Retina (tissue), 1 donor: ENCODE measurements at regions not wholly inside any gene's neighbourhood (a gene's known extent, or its start where the extent isn't known, plus 50 kb on each side); places are given as distances from the start of the nearest gene placed in this dataset.
A peak's percentile ranks its signal among the peaks of the same experiment; 100 is the strongest.

ENCODE experiments used
- DNase-seq: peaks from one replicate; pipeline ENCODE4 v3.0.0-alpha.2; 2016

DNA sequence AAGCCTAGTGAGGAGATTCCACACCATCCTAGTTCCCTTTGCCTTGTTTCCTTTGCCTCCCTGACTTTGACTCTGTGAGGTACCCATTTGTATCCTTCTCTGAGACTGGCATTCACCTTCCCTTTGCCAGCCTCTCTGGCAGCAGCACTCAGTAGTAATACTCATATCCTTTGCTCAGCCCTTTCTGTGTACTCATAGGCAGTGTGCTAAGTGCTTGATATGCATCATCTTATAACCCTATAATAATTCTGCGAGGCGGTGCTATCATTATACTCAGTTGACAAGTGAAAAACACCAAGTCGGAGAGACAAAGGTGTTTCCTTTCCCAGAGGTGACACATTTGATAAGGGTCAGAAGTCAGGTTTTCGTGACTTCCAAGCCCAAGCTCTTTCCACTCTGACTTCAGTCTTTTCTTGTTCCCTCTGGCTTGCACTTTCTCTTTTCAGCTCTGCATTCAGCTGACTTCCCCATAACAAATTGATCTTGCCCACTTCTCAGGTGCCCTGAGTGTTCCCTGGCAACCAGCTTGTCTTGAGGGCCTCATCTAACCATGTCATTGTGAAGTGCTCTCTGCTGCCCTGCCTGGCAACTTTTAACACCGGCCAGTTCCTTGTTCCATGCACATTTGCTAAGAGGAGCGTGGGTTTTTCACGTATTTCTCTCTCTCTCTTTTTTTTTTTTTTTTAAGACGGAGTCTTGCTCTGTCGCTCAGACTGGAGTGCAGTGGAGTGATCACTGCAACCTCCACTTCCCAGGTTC lies 94.5 kb upstream of the UPP2 start:
- no peak for DNase-seq

DNA sequence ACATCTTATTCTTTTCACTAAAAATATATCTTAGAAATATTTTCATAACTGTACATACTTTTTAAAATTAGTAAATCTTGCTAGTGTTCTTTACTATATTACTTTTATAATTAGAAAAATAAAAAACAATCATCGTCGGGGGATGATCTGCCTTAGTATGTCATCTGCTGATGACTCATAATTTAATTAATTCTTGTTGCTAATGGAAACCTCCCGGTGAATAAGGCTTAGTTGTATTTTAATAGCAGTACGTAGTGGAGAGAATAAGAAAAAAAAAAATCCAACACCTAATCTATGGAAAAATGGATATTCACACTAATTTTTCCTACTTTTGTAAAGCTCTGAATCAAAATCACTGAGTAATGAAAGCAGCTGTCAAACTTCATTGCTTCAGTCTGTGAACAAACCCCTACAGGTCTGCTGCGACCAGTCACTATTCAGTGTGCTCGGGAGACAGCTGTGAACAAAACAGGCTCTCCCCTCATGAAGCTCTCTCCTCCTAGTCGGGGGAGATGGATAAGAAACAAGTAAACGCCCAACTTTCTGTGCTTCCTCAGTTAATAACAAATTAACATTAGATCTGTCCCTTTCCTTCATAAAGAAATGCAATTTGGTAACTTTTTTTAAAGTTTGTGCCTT lies 97.4 kb upstream of the UPP2 start:
- peak; percentile 38 for DNase-seq

DNA sequence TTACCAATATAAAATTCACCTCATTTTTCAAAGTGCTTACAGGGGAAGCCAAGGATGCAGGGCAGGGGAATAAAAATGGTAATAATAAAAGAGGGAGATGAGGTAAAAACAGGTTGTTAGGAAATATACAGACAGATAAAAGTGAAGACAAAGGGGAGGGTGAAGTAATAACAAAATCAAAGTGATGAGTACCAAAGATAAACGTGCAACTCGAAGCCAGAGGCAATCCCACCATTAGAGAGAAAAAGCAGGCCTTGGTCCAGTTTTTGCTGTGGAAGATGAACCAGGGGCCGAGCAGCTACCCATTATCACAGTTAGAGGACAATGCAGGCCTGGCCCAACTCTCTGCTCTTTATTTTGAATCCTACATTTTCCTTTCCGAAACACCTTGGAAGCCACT lies 99.6 kb upstream of the UPP2 start:
- DNase-seq, result no peak

DNA sequence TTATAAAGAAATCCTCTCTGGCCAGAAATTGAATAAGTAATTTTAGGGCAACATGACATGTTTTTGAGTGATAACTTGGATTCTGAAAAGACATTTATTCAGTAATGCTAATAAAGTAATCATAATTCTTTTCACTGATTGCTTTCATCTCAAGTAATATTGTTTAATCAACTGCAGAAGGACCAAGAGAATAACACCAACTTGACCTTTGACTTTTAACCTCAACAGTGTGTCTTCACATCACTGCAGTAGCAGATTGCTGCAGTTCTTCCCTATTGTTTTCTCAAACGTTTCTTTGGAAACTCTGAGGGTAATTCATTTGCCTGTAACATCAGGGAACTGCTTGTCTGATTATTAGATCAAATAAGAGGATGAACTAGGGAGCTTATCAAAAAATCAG lies 104.9 kb upstream of the UPP2 start:
- DNase-seq, result no peak

DNA sequence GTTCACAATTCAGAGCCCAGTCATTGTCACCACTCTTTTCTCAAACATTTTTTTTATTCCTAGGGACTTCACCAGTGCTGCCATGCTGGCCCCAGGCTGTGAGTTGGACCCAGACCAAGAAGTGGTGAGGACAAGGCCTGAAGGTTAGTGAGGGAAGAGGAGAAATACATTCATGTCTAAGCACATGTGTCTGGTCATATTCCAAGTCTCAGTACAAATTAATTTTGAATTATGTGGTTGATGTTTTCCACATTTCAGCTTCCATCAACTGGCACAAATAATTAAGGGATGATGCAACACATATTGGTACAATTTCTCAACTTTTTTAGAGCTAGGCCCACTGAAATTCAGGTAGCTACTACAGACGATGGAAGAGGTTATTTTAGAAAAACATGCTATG lies 106.6 kb upstream of the UPP2 start:
- DNase-seq, result no peak

DNA sequence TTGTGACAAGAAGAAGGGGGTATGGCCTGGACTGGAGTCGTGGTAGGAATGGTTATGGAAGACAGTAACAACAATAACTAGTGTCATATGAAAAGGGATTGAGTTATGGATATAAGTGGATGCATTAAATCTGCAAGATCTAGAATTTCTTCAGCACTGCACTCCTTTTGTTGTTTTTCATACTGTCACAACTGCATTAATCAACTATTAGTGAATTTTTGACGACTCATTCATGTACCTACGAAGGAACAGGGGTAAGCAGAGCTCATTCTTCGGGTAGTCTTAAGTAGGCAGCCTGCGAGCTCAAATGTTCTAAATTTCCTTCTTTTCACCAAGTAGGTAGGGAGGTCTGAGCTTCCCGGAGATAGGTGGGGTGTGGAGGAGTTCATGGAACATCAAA lies 109.7 kb upstream of the UPP2 start:
- DNase-seq, result no peak

DNA sequence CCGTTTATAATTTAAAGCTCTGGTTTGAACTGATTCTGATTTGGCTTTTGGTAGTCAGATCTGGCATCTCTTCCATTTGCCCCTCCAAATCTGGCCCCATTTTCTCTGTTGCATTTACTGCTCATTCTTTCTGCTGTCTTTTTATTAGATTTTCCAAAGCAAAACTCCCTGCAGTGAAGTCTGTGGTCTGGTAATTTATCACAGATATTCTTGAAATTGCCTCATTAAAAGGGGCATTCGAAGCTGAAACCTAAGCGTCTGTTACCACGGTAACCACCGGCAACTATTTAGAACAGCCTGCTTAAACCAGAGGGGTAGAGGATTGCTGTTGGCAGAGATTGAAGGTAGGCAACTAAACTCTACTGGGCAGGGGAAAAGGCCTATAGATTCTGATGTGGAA lies 111.5 kb upstream of the UPP2 start:
- peak; percentile 50 for DNase-seq

DNA sequence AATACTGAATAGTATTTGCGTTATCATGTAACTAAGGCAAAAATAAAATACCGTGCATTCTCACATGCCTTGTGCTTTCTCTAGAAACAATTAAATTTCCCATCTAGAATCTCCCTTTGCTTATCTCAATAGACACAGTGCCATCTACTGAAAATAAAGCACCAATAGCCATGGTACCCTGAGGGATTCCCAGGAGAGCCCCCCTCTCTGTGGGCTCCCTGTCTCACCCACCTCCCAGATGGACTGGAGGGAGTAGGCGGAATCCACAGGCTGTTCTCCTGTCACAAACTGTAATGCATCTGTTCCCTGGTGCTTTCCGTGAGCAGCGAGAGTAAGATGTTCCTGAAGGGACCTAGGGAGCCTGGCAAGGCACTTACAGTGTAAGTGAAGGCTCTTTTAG lies 112.4 kb upstream of the UPP2 start:
- no peak for DNase-seq

DNA sequence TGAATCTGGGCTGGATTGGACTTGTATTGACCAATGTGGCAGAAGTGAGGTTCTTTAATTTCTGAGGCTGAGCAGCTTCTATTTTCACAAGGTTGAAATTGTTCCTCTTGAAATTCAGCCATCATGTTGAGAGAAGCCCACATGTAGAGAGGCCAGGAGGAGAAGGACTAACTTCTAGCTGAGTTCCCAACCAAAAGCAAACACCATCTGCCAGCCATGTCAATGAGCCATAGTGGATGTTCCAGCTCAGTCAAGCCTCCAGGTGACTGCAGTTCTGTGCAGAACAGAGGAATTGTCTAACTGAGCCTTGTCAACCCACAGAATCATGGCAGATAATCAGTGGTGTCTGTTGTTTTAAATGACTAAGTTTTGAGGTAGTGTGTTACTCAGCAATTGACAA lies 110.6 kb upstream of the ACVR1 start:
- no peak for DNase-seq

DNA sequence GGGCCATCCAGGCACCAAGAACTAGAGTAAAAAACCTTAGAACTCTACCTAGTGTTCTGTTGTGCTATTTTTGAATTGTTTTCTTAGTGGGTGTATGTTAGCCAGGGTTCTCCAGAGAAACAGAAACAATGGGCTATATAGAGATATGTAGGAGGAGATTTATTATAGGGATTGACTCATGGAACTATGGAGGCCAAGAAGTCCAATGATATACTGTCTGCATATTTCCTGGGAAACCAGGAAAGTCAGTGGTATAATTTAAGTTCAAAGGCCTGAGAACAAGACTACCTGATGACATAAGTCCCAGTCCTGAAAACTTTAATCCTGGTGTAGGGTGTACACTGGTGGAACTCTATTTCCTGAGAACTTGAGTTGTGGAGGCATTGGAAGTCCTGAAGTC lies 108.7 kb upstream of the ACVR1 start:
- no peak for DNase-seq

DNA sequence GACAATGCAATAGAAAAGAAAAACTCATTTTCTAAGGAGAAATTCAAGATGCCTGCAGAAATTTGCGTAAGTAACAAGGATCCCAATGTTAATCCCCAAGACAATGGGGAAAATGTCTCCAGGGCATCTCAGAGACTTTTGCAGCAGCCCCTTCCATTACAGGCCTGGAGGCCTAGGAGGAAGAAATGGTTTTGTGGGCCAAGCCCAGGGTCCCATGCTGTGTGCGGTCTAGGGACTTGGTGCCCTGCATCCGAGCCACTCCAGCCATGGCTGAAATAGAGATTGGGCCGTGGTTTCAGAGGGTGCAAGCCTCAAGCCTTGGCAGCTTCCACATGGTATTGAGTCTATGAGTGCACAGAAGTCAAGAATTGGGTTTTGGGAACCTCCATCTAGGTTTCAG lies 103.9 kb upstream of the ACVR1 start:
- no peak for DNase-seq

DNA sequence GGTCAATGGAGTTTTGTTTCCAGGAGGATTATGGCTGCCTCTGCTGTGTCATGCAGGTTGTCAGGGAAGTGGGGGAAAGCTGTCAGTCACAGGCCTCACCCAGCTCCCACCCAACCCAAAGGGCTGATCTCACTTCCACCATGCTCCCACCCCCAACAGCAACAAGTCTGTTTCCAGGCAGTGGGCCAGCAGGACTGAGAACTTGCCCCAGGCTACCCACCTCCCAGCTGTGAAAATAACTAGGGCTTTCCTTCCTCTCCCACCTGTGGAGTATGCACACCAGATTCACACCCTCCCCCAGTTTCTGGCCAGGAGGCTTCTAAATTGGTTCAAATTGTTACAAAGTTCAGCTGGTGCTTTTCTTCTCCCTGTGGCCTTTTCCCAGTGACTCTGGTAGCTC lies 95.6 kb upstream of the ACVR1 start:
- DNase-seq, result no peak

DNA sequence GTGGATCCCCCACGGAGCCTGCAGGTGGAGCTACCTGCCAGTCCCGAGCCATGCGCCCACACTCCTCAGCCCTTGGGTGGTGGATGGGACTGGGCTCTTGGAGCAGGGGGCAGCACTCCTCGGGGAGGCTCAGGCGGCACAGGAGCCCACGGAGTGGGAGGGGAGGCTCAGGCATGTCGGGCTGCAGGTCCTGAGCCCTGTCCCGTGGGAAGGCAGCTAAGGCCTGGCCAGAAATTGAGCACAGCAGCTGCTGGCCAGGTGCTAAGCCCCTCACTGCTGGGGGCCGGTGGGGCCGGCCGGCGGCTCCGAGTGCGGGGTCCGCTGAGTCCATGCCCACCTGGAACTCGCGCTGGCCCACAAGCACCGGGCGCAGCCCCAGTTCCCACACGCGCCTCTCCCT lies 91.7 kb upstream of the ACVR1 start:
- no peak for DNase-seq

DNA sequence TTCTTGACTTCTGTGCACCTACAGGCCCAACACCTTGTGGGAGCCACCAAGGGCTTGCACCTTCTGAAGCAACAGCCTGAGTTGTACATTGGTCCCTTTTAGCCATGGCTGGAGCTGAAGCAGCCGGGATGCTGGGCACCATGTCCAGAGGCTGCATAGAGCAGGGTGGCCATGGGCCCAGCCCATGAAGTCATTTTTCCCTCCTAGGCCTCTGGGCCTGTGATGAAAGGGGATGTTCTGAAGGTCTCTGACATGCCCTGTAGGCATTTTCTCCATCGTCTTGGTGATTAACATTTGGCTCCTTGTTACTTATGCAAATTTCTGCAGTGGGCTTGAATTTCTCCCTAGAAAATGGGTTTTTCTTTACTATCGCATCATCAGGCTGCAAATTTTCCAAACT lies 83.1 kb upstream of the ACVR1 start:
- no peak for DNase-seq

DNA sequence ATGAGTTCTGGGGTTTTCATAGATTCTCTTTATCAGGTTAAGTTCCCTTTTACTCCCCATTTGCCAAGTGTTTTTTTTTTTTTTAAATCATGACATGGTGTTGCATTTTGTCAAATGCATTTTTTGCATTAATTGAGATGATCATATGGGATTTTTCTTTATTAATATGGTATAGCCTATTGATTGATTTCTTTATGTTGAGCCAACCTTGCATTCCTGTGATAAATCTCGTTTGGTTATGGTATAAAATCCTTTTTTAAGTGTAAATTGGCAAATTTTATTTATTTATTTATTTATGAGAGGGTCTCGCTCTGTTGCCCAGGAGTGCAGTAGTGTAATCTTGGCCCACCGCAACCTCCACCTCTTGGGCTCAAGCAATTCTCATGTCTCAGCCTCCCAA lies 81.5 kb upstream of the ACVR1 start:
- no peak for DNase-seq

DNA sequence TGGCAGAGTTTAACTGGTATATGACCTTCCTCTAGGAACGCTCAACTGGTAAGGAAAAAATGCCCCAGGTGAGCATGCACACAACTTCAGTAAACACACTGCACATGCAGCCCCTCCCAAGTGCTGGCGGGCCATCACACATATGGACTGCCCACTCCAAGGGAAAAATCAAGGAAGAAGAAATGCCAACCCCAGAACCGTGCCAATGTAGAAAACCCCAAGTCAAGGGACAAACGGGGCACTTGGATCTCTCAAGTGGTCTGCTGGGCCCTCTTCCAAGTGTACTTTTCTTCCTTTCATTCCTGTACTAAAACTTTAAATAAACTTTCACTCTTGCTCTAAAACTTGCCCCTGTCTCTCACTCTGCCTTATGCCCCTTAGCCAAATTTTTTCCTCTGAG lies 76.4 kb upstream of the ACVR1 start:
- no peak for DNase-seq

DNA sequence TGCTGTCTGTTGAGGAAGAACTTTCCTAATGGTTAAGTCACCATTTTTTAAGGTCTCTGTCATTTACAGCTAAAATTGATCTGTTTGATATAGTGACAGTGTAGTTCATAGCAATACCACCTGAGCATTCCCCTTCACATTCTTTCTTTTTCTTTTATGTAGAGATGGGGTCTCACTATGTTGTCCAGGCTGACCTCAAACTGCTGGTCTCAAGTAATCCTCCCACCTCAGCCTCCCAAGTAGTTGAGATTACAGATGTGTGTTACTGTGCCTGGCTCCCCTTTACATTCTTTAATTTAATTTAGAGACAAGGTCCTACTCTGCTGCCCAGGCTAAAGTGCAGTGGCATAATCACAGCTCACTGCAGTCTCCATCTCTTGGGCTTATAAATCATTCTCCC lies 72.7 kb upstream of the ACVR1 start:
- no peak for DNase-seq

DNA sequence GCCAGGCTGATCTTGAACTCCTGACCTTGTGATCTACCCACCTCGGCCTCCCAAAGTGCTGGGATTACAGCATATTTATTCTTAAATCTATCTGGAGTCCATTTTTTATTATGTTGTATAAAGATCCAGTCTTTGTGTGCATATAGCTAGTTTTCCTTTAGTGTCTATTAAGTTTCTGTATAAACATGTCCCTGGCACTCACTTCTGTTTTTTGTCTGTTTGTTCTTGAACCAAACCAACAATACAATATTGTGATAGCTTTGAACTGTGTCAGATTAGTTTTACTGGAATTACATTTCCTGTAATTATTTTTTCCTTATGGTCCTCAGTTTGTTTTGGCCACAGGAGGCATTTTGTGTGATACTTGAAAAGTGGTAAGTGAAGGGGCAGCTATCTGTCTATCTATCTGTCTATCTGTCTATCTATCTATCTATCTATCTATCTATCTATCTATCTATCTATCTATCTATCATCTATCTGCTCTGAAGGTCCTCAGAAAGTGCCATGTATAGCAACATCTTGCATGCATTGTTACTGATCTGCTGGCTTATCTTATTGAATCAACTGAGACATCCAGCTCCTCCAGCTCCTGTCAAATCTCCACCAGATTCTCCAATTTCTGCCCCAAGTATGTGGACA lies 70.9 kb upstream of the ACVR1 start:
- DNase-seq, result no peak

DNA sequence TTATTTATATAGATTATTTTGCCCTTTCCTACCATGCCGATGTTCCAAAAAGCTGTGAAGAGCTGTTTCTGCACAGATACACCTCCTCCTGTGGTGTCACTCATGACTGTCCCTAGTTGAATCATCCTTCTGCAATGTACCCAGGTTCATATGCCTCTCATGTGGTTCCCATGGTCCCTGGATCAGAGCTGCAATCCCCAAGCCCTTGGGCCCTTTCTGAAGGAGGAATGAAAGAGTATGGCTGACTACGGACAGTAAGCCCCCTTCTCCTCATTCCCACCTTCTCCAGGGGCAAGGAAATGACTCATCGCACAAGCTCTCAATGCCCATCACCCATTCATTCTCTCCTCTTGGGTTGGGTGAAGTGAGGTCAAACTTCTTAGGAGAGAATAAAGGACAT lies 63.9 kb upstream of the ACVR1 start:
- no peak for DNase-seq

DNA sequence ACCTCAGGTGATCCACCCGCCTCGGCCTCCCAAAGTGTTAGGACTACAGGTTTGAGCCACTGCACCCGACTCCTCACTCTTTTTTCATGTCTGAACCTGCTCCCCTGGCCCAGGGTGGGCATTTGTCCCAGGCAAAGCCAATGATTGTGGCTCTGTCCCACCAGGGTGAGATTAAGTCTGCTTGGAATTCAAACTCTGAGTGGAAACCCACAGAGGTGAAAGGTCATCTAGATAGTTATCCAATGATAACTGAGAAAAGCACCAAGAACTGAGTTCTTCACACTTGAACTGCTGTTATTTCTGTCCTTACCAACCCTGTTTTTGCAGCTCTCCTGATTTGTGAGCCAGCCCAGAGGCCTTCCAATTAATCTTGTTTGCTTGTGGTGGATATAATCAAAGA lies 62.4 kb upstream of the ACVR1 start:
- no peak for DNase-seq

DNA sequence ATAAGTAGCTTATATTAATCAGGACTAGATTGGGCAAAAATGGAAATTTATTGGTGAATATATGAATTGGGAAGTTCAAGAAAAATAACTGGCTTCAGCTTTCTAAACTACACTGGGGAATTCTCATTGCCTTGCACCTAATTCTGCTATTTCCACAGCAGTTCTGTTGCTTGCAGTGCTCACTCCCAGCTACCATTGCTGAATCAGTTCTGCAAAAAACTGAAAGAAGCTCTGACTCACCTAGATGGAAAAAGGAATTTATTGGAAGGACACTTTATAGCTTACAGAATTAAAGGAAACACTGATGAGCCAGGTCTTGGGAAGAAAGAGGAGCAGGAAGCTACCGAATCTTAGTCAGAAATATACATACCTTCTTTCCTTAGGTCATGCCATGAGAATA lies 60.3 kb upstream of the ACVR1 start:
- no peak for DNase-seq

DNA sequence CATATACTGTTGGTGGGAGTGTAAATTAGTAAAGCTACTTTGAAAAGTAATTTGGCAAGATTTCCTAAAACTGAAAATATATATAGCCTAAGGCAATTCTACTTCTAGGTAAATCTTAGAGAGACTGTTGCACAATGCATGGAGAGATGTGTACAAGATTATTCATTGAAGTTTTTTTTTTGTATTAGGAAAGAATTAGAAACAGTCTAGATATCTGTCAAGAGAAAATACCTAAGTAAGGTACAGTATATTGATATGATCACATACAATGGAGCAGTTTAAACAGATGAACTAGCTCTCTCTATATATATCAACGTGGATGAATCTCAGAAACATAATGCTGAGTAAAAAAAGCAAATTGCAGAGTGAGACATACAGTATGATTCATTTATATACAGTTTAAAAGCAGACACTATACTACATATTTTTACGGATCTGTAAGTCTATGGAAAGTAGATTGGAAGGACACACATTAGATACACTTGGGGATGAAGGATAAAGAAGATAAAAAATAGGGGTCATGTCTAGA lies 59.3 kb upstream of the ACVR1 start:
- DNase-seq, result no peak

DNA sequence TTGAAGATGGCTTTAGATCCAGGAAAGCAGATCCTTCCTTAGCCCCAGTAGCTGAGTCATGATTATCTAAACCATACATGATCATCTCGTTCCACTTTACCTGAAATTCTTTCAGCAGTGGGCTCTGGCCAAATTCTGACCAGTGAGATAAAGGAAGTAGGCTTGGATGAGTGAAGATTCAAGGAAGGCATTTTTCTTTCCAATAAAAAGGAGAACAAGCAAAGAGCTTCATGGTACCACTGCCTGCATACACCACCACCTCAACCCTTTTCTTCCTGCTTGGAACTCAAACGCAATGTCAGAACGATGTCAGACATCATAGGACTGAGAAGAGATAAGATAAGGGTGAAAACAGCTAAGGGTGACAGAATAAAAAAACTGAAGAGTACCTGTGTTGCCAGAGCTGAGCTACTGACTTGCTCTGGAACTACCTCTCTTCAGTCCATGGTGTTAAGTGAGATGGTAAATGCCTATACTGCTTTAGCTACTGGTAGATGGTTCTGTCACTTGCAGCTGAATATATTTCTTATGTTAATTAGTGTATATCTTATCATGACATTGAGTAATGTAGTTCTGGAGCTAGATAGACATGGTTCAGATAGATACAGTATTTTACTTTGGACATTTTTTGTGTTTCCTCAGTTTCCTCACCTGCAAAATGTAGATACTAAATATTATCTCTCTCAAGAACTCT lies 58.7 kb upstream of the ACVR1 start:
- no peak for DNase-seq
